ENCODE measurements at regions not wholly inside any gene's neighbourhood (a gene's known extent, or its start where the extent isn't known, plus 50 kb on each side); places are given as distances from the start of the nearest gene placed in this dataset.

- no peaks in the 10 kb centered on the region for H3K4me1 ChIP-seq (replicated peaks in 1 of 2; ENCODE audit: control insufficient read depth in 2 of 2, insufficient read depth in 2 of 2, low read length in 2 of 2)
- H3K27me3 ChIP-seq (ENCODE audit: control insufficient read depth in 2 of 2, insufficient read depth in 2 of 2, low read length in 2 of 2): no peaks in the 10 kb centered on the region
- no peak overlapping the region for H3K4me2 ChIP-seq (ENCODE audit: insufficient read depth, low read length)
- ChIA-PET POLR2A (no interaction called here), CTCF (ENCODE audit: low intra/inter-chr PET ratio) (no interaction called here)
- BruUV-seq (replicated peaks): no TSS peak
- H3K9me1 ChIP-seq (ENCODE audit: control insufficient read depth, insufficient read depth, low read length): no peaks in the 10 kb centered on the region
- no peaks in the 10 kb centered on the region for H3K36me3 ChIP-seq (ENCODE audit: control insufficient read depth, insufficient read depth, low read length)
- no peak for DNase-seq (ENCODE audit: extremely low read depth in 1 of 4, low spot score in 3 of 4)
- no CpG with 5 or more reads among the region's 1 CpG for WGBS (ENCODE audit: insufficient coverage, low coverage, missing lambda C conversion rate)
- FAIRE-seq: no peak
- H3K4me3 ChIP-seq: no peak overlapping the region
- no peaks in the 10 kb centered on the region for H4K20me1 ChIP-seq (replicated peaks; ENCODE audit: control insufficient read depth, insufficient read depth, low read length)
- in situ Hi-C loops (cut with MboI): no loop called here
- ATAC-seq: no peak
- no peak overlapping the region for H2AFZ ChIP-seq (ENCODE audit: low read depth, low read length)
- no peaks in the 10 kb centered on the region for H3K9me3 ChIP-seq (replicated peaks; ENCODE audit: control insufficient read depth, insufficient read depth, low read depth, low read length)
- H3K9ac ChIP-seq (ENCODE audit: insufficient read depth in 1 of 2, low read depth in 2 of 2, low read length in 2 of 2): no peak overlapping the region
- intact Hi-C loops (cut with micrococcal nuclease): no loop called here
- no peak overlapping the region for H3K27ac ChIP-seq (ENCODE audit: extremely low read depth, low read depth, low read length)
- no peaks in the 10 kb centered on the region for H3K79me2 ChIP-seq (ENCODE audit: control insufficient read depth, insufficient read depth, low read length)
- no peak for TF ChIP-seq ETV1 (tag; conservative IDR thresholded peaks at IDR 0.05; ENCODE audit: low read depth)
- TF ChIP-seq, protein P1, sequence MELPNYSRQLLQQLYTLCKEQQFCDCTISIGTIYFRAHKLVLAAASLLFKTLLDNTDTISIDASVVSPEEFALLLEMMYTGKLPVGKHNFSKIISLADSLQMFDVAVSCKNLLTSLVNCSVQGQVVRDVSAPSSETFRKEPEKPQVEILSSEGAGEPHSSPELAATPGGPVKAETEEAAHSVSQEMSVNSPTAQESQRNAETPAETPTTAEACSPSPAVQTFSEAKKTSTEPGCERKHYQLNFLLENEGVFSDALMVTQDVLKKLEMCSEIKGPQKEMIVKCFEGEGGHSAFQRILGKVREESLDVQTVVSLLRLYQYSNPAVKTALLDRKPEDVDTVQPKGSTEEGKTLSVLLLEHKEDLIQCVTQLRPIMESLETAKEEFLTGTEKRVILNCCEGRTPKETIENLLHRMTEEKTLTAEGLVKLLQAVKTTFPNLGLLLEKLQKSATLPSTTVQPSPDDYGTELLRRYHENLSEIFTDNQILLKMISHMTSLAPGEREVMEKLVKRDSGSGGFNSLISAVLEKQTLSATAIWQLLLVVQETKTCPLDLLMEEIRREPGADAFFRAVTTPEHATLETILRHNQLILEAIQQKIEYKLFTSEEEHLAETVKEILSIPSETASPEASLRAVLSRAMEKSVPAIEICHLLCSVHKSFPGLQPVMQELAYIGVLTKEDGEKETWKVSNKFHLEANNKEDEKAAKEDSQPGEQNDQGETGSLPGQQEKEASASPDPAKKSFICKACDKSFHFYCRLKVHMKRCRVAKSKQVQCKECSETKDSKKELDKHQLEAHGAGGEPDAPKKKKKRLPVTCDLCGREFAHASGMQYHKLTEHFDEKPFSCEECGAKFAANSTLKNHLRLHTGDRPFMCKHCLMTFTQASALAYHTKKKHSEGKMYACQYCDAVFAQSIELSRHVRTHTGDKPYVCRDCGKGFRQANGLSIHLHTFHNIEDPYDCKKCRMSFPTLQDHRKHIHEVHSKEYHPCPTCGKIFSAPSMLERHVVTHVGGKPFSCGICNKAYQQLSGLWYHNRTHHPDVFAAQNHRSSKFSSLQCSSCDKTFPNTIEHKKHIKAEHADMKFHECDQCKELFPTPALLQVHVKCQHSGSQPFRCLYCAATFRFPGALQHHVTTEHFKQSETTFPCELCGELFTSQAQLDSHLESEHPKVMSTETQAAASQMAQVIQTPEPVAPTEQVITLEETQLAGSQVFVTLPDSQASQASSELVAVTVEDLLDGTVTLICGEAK (IDR thresholded peaks at IDR 0.05): no peak
- TF ChIP-seq, protein P1 (CRISPR knock-in tag; IDR thresholded peaks at IDR 0.05): no peak
- TF ChIP-seq ERF (CRISPR knock-in tag; IDR thresholded peaks at IDR 0.05): no peak
- no peak for TF ChIP-seq ZNF780A (CRISPR knock-in tag; IDR thresholded peaks at IDR 0.05)
- TF ChIP-seq SRSF9 (IDR thresholded peaks at IDR 0.05; ENCODE audit: borderline replicate concordance, low read depth, low read length): no peak
- TF ChIP-seq ZNF586 (CRISPR knock-in tag; conservative IDR thresholded peaks at IDR 0.05): no peak
- no peak for TF ChIP-seq RBM14 (IDR thresholded peaks at IDR 0.05; ENCODE audit: borderline replicate concordance, insufficient read depth, low read depth, low read length)
- no peak for TF ChIP-seq ZNF121 (CRISPR knock-in tag; conservative IDR thresholded peaks at IDR 0.05)
- TF ChIP-seq NFATC3 (IDR thresholded peaks at IDR 0.05): no peak
- TF ChIP-seq CEBPB (tag; IDR thresholded peaks at IDR 0.05): no peak
- TF ChIP-seq ZNF707 (CRISPR knock-in tag; conservative IDR thresholded peaks at IDR 0.05): no peak
- no peak for TF ChIP-seq ZBTB17 (CRISPR knock-in tag; IDR thresholded peaks at IDR 0.05)
- TF ChIP-seq ETV5 (CRISPR knock-in tag; IDR thresholded peaks at IDR 0.05; ENCODE audit: low read depth): no peak
These were observed 659.4 kb upstream of the C9orf72 start for GRCh38 chr9:28232686-28233085.

Measured in K562 (cell line).